ENCODE measurements at regions not wholly inside any gene's neighbourhood (a gene's known extent, or its start where the extent isn't known, plus 50 kb on each side); places are given as distances from the start of the nearest gene placed in this dataset.
"Not testable (repeated sequence)": the region's sequence is repeated elsewhere in the genome, so short reads cannot be mapped to it uniquely, and the experiment has no call there.

- no peak for DNase-seq (ENCODE audit: low read depth)
These were observed 486.0 kb downstream of the REEP3 start for GRCh38 chr10:64007157-64007556.

GRCh38 chr10:64010711-64011110, 489.5 kb downstream of the REEP3 start:
- no peak for DNase-seq (ENCODE audit: low read depth)

DNA sequence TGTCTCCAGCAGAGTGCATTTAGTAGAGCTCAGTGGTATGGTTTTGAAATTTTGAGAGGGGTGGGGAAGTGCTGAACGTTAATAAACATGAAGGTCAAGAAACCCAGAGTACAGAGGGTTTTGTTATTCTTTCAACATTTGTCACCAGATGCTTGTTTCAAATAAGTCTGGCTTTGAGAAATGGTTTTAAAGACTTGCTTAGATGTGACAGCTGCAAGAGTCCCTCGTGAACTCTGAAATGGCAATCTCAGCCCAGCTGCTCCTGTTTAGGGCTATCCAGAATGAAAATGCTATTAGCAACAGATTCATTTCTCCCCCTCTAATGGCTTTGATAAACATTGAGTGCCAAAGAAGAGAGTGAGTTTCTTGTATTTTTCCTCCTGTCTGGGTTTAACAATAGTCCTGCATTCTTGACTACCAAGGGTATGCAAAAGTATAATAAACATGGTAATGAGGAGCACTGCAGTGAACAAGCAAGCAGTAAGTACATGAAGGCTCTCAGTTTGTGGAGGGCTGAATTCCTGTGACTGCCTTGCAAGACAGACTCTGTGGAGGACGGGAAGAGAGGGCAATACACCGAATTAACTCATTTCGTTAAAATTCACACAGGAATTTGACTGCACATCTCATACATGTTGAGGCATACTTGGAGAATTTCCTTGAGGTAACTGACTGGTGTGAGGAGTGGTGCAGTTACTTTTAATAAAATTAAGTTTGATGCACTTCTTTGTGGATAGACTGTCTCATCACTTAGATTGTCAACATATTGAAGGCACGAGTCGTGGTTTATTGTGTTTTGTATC, 490.9 kb downstream of the REEP3 start:
- DNase-seq (ENCODE audit: low read depth): peak; percentile 45

DNA sequence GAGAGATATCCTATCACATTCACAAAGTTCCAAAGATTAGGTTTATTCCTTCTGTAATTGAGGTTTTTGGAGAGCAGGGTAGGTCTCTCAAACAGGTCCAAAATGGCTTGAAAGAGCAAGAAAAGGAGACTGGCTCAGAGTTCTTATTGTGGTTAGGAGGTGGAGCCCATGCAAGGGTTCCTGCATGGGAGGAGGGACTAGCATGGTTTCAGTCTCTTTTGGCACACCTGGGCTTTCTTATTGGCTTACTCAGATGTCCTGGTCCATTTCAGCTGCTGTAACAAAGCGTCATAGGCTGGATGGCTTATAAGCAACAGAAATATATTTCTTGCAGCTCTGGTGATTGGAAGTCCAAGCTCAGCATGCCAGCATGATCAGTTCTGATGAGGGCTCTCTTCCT, 493.1 kb downstream of the REEP3 start:
- DNase-seq (ENCODE audit: low read depth): no peak

DNA sequence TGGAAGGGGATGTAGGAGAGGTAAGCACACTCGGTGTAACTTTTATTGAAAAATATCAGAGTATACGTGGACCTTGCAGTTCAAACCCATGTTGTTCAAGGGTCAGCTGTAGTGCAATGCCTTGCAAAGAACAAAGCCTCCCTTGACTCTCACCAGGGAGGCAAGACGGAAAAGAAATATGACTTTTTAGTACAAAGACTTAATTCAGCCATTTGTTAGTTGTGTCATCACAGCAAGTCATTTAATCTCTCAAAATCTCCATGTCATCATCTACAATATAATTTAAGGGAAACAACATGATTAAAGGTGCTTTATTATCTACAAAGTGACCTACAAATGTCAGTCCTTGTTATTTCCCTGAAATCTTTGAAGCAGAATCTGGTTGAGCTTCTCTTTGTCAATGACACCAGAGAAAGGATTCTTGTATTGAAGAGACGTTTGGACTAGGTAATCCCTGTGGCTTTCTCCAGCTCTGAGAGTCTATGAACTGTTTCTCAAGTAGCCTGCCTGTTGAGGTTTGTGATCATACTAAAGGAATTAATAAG, 502.8 kb downstream of the REEP3 start:
- DNase-seq (ENCODE audit: low read depth): no peak

- DNase-seq (ENCODE audit: low read depth): no peak
These were observed 512.5 kb downstream of the REEP3 start for GRCh38 chr10:64033711-64034110.

DNA sequence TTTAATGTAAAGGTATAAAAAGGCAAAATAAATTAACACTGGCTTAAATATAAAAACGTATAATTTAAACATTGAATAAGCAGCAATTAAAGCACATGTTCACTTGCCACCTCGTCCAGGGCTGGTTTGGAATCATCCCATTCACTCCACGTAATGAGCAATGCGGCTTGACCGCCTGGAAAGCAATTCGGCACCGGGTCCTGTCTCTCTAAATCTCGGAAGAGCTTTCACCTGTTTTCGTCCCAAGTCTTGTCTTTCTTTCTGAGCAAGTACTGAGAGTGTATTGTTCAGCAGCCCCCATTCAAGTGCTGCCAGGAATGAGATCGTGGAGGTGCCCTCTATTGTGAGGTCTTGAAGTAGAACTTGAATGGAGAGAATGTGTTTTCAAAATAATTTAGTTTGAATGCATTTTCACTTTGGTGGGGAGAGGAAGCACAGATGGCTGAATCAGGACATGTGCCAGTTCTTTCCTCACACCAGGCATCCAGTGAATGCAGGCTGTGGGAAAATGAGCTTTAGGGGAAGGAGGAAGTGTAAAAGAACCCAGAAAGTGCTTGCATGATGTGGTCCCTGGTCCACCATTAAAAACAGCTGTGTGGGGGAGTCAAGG, 515.2 kb downstream of the REEP3 start:
- peak; percentile 68 for DNase-seq (ENCODE audit: low read depth)

GRCh38 chr10:64037071-64037661, 516.0 kb downstream of the REEP3 start:
- DNase-seq (ENCODE audit: low read depth): peak; percentile 63

GRCh38 chr10:64038107-64038506, 516.9 kb downstream of the REEP3 start:
- DNase-seq (ENCODE audit: low read depth): no peak

GRCh38 chr10:64039198-64039597, 518.0 kb downstream of the REEP3 start:
- no peak for DNase-seq (ENCODE audit: low read depth)

DNA sequence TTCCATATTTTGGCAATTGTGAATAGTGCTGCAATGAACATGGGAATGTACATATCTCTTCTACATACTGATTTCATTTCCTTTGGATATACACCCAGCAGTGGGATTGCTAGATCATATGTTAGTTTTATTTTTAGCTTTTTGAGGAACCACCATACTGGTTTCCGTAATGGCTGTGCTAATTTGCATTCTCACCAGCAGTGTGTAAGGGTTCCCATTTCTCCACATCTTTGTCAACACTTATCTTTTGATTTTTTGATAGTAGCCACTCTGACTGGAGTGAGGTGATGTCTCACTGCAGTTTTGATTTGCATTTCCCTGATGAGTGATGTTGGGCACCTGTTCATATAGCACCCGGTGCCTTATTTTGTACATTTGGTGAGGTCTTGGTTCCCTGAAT, 519.6 kb downstream of the REEP3 start:
- DNase-seq (ENCODE audit: low read depth): no peak

- DNase-seq (ENCODE audit: low read depth): peak; percentile 73
These were observed 520.2 kb downstream of the REEP3 start for GRCh38 chr10:64041185-64041988.

DNA sequence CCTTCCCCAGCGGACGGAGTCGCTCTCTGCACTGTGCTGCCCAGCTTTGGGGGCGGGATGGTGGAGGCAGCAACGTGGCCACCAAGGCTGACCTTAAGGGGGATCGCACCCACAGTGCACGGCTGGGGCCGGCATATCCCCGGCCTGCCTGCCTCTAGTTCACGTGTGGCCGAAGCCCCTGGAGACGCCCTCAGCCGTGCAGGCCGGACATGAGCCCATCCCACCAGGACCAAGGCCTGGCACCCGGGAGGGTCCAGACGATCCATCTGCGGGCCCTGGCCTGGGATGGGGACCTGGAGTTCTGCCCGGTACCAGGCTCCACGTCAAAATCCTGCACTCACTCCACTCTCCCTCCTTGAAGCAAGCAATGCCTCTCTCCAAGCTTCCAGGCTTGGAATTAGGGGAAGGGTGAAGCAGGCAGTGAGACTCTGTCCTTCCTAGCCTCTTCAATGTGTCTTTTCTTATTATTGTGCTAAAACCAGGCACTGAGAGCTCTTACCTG, 520.8 kb downstream of the REEP3 start:
- DNase-seq (ENCODE audit: low read depth): no peak

DNA sequence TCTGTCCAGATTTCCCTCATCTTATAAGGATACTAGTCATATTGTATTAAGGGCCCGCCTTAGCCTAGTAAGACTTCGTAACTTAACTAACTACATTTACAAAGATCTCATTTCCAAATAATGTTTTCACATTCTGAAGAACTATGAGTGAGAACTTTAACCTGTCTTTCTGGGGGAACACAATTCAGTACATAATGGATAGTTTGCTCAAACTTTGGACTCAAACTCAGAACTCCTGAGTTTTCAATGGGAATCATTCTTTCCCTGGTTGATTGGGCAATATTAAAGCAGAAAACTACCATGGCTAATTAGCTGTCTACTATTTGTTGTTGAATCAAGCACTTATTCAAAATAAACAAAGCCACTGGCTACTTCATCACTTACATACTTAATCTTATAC, 522.9 kb downstream of the REEP3 start:
- no peak for DNase-seq (ENCODE audit: low read depth)

- DNase-seq (ENCODE audit: low read depth): not testable (repeated sequence)
These were observed 523.9 kb downstream of the REEP3 start for GRCh38 chr10:64044957-64045632.

DNA sequence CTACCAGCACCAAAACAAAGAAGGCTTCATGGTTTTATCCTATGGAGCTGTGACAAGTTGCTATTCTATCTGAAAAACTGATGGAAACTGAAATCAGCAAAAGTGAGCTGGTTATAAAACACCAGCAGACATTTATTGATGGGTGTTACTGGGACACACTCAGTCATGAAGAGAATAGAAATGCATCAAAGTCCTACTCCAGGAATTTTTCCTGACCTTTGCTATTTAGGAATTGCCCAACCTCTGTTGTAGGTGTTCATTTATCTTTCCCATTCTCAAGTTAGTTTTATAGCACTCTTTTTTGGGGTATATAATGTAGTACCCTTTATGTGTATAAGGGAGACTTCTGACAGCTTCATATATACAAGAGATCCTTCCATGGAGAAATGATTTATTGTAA, 533.2 kb downstream of the REEP3 start:
- DNase-seq (ENCODE audit: low read depth): no peak

GRCh38 chr10:64059884-64060283, 538.7 kb downstream of the REEP3 start:
- DNase-seq (ENCODE audit: low read depth): no peak

GRCh38 chr10:64060389-64060788, 539.2 kb downstream of the REEP3 start:
- no peak for DNase-seq (ENCODE audit: low read depth)

- no peak for DNase-seq (ENCODE audit: low read depth)
These were observed 541.6 kb downstream of the REEP3 start for GRCh38 chr10:64062793-64063192.

DNA sequence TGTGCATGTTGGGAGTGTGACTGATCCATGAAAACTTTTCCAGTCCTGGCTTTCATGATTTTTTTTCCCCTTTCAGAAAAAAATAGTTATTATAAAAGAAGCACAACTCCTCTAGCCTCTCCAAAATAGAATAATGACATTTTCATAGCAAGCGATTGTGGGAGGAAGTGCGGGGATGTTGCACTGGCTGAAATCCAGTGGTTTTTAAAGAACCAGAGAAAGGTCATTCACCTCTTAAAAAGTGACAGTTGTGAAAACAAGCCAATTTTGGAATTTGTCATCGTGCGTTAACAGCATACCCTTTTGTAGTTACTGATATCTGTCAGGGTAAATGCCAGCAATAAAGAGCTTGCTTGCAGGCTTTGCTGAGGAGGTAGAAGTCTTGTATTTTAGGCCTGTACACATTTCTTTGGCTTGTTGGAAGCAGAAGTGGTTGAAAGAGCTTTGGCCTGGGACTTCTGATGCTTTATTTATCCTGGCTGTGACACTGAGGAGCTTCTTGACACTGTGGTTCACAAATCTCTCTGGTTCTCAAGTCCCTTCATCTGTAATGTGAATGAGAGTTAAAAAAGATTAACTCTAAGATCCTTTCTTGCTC, 545.9 kb downstream of the REEP3 start:
- DNase-seq (ENCODE audit: low read depth): no peak
